Lung (tissue), 11 donors: ENCODE measurements at regions not wholly inside any gene's neighbourhood (a gene's known extent, or its start where the extent isn't known, plus 50 kb on each side); places are given as distances from the start of the nearest gene placed in this dataset.

Experiments used
- ATAC-seq: fragments of 200-7000 bp; cut with Tn5 transposase; one replicate; pipeline ENCODE4 v1.9.1; 2020; ENCODE audit warnings: moderate number of reproducible peaks; ENCODE audit not compliant: insufficient read depth, low FRiP score
- DNase-seq, 3 donors: peaks; one replicate each; pipeline ENCODE4 v3.0.0-alpha.2; 2013 to 2017
- H3K27ac ChIP-seq, 2 donors: one replicate each; pipeline ENCODE4 v1.5.1; 2013; ENCODE audit warnings: mild to moderate bottlenecking in 2 of 2, moderate library complexity in 2 of 2, control low read depth in 1 of 2, inconsistent platforms in 1 of 2, low read depth in 1 of 2, low read length in 1 of 2
- H3K27me3 ChIP-seq, 3 donors: one replicate each; pipeline ENCODE4 v1.5.1; 2013; ENCODE audit warnings: low read length in 2 of 3; ENCODE audit not compliant: control insufficient read depth in 3 of 3, insufficient read depth in 3 of 3
- H3K36me3 ChIP-seq, 4 donors: one replicate each; pipeline ENCODE4 v1.5.1; 2013; ENCODE audit warnings: low read length in 4 of 4, mild to moderate bottlenecking in 1 of 4, moderate library complexity in 1 of 4; ENCODE audit not compliant: control insufficient read depth in 4 of 4, insufficient read depth in 4 of 4
- H3K4me1 ChIP-seq, 5 donors: one replicate each; pipeline ENCODE4 v1.5.1; 2013; ENCODE audit warnings: low read length in 5 of 5, mild to moderate bottlenecking in 2 of 5, moderate library complexity in 1 of 5; ENCODE audit not compliant: control insufficient read depth in 5 of 5, insufficient read depth in 5 of 5
- H3K4me3 ChIP-seq: one replicate; pipeline ENCODE4 v1.5.1; 2013; ENCODE audit warnings: mild to moderate bottlenecking, control low read depth, moderate library complexity
- H3K9ac ChIP-seq, 2 donors: one replicate each; pipeline ENCODE4 v1.5.1; 2013; ENCODE audit warnings: low read length in 2 of 2, control low read depth in 1 of 2; ENCODE audit not compliant: insufficient read depth in 1 of 2
- H3K9me3 ChIP-seq, 4 donors: one replicate each; pipeline ENCODE4 v1.5.1; 2013; ENCODE audit warnings: low read length in 3 of 4, mild to moderate bottlenecking in 1 of 4, moderate library complexity in 1 of 4; ENCODE audit not compliant: control insufficient read depth in 4 of 4, insufficient read depth in 3 of 4
- CTCF ChIP-seq: IDR thresholded peaks from 2 replicates; pipeline ENCODE4 v1.5.1; 2012; ENCODE audit warnings: mild to moderate bottlenecking; ENCODE audit errors: control extremely low read depth, extremely low read depth
- WGBS, 2 donors: extraction: QIAGEN DNeasy Blood & Tissue Kit; methylation state at CpG; one replicate each; pipeline ENCODE4 v1.1.7; 2013; 5-methylcytosine and 5-hydroxymethylcytosine counted together
- donor health status: control.
- donor health status: control.
- donor health status: Bipolar disorder and iron deficiency.
- donor health status: healthy.
- donor health status: DM: yes; HTN: yes; CAD: no.

GRCh38 chr2:13110825-13111224, 394.1 kb downstream of the TRIB2 start:
- H3K36me3 ChIP-seq: no peaks in the 10 kb centered on the region
- DNase-seq: no peak
- no peak overlapping the region for H3K9ac ChIP-seq
- H3K27ac ChIP-seq: no peak overlapping the region
- no peak for ATAC-seq
- no peaks in the 10 kb centered on the region for H3K9me3 ChIP-seq
- H3K27me3 ChIP-seq: no peaks in the 10 kb centered on the region
- H3K4me1 ChIP-seq: peaks cover 0 to 6% (median 0%) of the 10 kb centered on the region in 5 donors
- no peak overlapping the region for H3K4me3 ChIP-seq
- no peak for TF ChIP-seq CTCF
- 57 to 67% methylated on average over 3 of the region's 3 CpGs for WGBS, 2 donors

- DNase-seq: no peak
- Histone ChIP-seq H3K36me3 (no peaks in the 10 kb centered on the region), H3K4me3 (no peak overlapping the region), H3K9ac (no peak overlapping the region), H3K27me3 (no peaks in the 10 kb centered on the region), H3K9me3 (no peaks in the 10 kb centered on the region), H3K27ac (no peak overlapping the region), H3K4me1 (peaks cover 0 to 9% (median 0%) of the 10 kb centered on the region in 5 donors)
- ATAC-seq: no peak
- no peak for TF ChIP-seq CTCF
- WGBS, 2 donors: 82 to 85% methylated on average over 4 of the region's 4 CpGs
Observed at GRCh38 chr2:13113002-13113401, 396.3 kb downstream of the TRIB2 start.

- H3K36me3 ChIP-seq: no peaks in the 10 kb centered on the region
- ATAC-seq (no peak), DNase-seq (peak; percentile 22 to 90 (median 83))
- peaks cover 0 to 9% (median 0%) of the 10 kb centered on the region in 5 donors for H3K4me1 ChIP-seq
- H3K4me3 ChIP-seq: no peak overlapping the region
- H3K27ac ChIP-seq: no peak overlapping the region
- H3K27me3 ChIP-seq: no peaks in the 10 kb centered on the region
- no peaks in the 10 kb centered on the region for H3K9me3 ChIP-seq
- no peak for TF ChIP-seq CTCF
- no peak overlapping the region for H3K9ac ChIP-seq
- WGBS, 2 donors: 28 to 32% methylated on average over 1 of the region's 1 CpG
Observed at GRCh38 chr2:13114391-13114790, 397.7 kb downstream of the TRIB2 start.

GRCh38 chr2:13115643-13116042, 398.9 kb downstream of the TRIB2 start:
- H3K4me3 ChIP-seq: no peak overlapping the region
- WGBS, 2 donors: 15 to 18% methylated on average over 1 of the region's 1 CpG

More at GRCh38 chr2:13115643-13116042, 398.9 kb downstream of the TRIB2 start:
- Histone ChIP-seq H3K27me3 (no peaks in the 10 kb centered on the region), H3K9me3 (no peaks in the 10 kb centered on the region), H3K9ac (no peak overlapping the region), H3K36me3 (no peaks in the 10 kb centered on the region), H3K4me1 (peaks cover 0 to 9% (median 0%) of the 10 kb centered on the region in 5 donors), H3K27ac (no peak overlapping the region)
- DNase-seq (no peak), ATAC-seq (no peak)
- no peak for TF ChIP-seq CTCF
